ENCODE measurements at regions not wholly inside any gene's neighbourhood (a gene's known extent, or its start where the extent isn't known, plus 50 kb on each side); places are given as distances from the start of the nearest gene placed in this dataset.

GRCh38 chr2:219697811-219698747 is 70.6 kb downstream of the SLC4A3 start:
- TF ChIP-seq ZBTB21 (CRISPR knock-in tag; IDR thresholded peaks at IDR 0.05; ENCODE audit: borderline replicate concordance) (no peak), FOXP4 (CRISPR knock-in tag; IDR thresholded peaks at IDR 0.05) (no peak), CTCF (IDR thresholded peaks at IDR 0.05) (no peak), TCF7 (CRISPR knock-in tag; IDR thresholded peaks at IDR 0.05; ENCODE audit: low read depth) (no peak), SMAD4 (CRISPR knock-in tag; IDR thresholded peaks at IDR 0.05) (no peak), SOX15 (CRISPR knock-in tag; IDR thresholded peaks at IDR 0.05) (no peak), CREB1 (CRISPR knock-in tag; IDR thresholded peaks at IDR 0.05) (no peak), JUN (CRISPR knock-in tag; IDR thresholded peaks at IDR 0.05) (no peak), AR (CRISPR knock-in tag; IDR thresholded peaks at IDR 0.05) (no peak), FOXJ3 (CRISPR knock-in tag; IDR thresholded peaks at IDR 0.05; ENCODE audit: borderline replicate concordance) (no peak)

Measured in WTC11 (cell line).